ENCODE measurements at regions not wholly inside any gene's neighbourhood (a gene's known extent, or its start where the extent isn't known, plus 50 kb on each side); places are given as distances from the start of the nearest gene placed in this dataset.

DNA sequence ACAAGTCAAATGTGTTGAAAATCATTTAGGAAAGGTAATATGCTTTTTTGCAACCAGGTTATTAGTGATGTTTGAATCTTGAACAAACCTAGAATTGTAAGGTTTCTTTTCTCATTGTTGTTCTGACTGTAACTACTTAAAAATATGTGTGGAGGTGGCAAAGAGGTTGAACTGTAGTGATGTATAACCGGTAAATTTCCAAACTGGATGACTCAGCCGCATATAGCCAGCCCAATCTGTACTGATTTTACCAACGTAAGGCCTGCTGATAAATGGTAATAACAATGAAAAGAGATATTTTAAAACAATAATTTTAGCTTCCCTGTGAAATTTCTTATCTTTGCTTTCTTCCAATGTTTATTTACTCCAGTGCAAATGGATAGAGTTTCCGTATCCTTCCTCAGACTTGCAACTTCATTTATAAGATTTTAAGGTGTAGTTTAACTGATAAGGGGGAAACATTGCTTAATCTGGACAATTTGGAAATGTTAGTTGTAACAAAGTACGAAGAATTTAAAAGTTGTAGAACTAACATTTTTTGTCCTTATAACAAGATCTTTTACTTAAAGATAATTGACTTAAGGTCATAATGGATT is 1170.4 kb upstream of the ZEB2 start:
- DNase-seq = no peak

- no peak for DNase-seq
Measured at GRCh38 chr2:145689277-145689676, 1169.4 kb upstream of the ZEB2 start.

DNA sequence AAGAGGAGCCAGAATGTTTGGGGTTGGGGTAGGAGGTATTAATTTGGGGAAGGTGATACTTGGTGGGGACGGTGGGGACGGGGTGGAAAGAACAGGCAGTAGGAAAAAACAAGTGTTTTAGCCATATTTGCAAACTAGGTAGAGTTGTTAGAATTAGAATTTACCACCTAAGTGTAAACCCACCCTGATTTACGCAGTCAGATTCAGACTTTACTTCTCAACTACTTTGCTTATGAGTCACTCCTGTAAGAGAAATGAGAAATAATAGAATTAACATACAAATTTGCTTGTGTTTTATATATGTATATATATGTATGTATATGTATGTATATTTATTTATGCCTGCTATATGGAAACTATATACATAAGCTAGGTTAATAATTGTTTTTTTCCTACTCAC is 1168.2 kb upstream of the ZEB2 start:
- no peak for DNase-seq

GRCh38 chr2:145687442-145688134 is 1167.7 kb upstream of the ZEB2 start:
- no peak for DNase-seq

GRCh38 chr2:145685383-145686050 is 1165.6 kb upstream of the ZEB2 start:
- DNase-seq = no peak

DNA sequence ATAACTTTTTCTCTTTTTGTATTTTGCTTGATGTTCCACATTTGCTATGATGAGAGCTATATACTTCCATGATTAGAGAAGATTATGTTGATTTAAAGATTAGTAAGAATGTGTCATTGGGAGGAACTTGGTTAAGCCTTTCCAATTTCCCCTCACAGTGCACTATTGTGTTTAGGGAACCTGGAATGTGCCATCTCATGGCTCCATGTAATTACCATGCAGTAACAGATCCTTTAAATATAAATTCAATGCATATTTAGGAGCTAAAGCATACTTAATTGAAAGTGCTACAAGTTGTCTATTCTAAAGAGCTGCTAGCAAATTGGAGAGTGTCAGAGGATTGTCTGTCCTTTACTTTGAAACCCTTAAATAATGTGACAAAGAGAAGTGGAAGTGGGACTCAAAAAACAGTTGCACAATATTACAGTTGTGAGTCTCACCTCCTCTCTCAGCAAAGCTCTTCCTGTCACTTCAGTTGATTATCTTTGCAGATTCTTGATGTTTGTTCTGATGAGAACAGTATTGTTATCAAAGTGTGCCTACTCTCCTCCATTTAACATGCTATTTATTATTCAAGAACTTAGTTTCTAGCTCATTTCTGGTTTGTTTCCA is 1162.7 kb upstream of the ZEB2 start:
- no peak for DNase-seq

- DNase-seq = no peak
Measured at GRCh38 chr2:145680276-145680675, 1160.4 kb upstream of the ZEB2 start.

DNA sequence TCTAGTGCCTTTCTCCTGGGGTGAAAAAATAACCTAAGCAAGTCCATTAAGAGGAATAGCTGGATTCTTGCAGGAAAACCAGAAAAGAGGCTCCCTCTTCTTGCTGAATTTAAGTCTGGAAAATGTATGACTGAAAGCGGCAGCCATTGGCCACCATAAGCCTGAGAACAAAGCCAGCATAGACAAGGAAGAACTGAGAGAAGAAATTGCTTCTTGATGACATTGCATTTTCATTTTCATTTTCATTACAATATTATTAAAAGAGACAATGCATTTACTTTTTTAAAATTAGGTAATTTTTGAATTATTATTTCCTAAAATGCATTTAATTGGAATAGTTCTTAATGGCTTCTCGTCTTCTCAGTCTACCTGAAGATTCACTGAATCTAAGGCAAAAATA is 1157.5 kb upstream of the ZEB2 start:
- no peak for DNase-seq

GRCh38 chr2:145674705-145675104 is 1154.8 kb upstream of the ZEB2 start:
- no peak for DNase-seq

- no peak for DNase-seq
Measured at GRCh38 chr2:145669301-145669700, 1149.4 kb upstream of the ZEB2 start.

DNA sequence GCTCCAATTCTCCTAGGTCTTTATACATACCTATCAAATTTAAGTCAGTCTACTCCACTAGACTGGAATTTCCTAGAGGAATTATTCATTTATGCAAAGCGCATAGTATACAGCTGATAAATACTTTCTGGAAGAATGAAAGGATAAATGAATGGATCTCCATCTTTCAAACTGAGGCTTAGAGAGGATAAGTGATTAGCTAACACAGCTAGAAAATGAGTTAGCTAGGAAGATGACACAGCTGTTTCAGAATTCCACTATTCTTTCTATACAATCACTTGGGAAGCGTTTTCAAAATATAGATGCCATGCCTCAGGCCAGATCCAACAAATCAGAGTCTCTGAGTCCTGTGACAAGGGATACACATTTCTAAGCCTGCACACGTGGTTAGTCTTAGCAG is 1146.6 kb upstream of the ZEB2 start:
- DNase-seq = no peak

GRCh38 chr2:145657265-145657664 is 1137.3 kb upstream of the ZEB2 start:
- DNase-seq = no peak

DNA sequence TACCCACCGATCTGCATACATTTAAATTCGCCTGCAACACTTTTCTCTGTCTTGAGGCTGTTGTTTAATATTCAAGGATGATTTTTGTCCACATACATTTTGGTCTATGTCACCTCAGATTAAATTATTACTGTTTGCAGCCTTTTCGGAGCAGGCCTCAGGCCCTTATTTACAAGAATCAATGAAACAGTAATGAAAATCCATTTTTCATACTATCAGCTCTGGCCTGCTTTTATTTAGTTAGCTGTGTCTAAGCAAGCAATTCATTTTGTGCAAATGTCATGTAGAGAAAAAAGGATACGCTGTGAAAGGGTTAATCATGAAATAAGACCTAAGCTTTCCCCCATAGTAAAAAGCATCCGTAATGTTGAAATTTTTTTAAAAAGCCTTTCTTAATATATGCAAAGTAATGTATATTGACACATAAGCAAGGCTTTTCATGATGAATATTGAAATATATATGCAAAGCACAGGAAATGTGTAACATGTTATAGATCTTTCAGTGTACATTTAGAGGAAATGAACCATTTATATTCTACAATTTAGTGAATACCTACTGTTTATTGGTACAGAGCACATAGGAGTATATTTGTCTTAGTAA is 1135.3 kb upstream of the ZEB2 start:
- no peak for DNase-seq

GRCh38 chr2:145654746-145655145 is 1134.8 kb upstream of the ZEB2 start:
- DNase-seq = no peak

- no peak for DNase-seq
Measured at GRCh38 chr2:145654156-145654555, 1134.2 kb upstream of the ZEB2 start.

DNA sequence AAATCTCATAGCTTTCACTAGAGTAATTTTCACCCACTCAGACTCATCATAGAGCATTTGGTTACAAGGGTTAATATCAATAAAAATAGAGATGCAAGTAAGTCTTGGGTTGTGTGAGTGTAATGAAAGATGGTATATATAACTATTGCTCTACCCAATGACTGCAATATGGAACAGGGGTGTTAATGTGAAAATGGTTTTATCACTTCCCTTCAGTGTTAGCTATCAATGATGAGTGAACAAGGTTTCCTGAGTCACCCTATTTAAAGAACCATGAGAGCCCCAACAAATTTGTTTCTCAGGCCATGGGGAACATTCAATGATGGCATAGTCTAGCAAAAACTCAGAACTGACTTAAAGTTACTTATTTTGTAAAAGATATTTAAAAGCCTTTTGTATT is 1133.6 kb upstream of the ZEB2 start:
- no peak for DNase-seq

GRCh38 chr2:145652571-145653545 is 1132.9 kb upstream of the ZEB2 start:
- DNase-seq = no peak

DNA sequence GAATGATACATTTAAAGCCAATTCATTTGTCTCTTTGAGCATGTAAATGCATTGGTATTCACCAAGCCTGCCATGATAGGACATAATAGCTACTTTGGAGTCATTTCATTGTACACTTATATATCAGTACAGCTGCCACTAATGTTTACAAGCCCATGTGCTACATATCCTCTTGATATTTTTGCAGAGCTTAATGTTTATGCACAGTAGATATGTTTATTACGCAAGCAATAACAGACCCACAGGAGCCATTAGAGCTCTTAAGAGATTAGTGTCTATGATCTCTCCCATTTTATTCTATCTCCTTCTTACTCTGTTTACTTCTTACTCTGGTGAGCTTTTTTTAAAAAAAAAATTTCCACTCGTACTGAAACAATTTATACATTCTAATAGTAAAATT is 1132.1 kb upstream of the ZEB2 start:
- DNase-seq = no peak

GRCh38 chr2:145650226-145650625 is 1130.3 kb upstream of the ZEB2 start:
- DNase-seq = no peak

- DNase-seq = no peak
Measured at GRCh38 chr2:145649061-145649460, 1129.1 kb upstream of the ZEB2 start.

- DNase-seq = no peak
Measured at GRCh38 chr2:145644820-145645302, 1124.9 kb upstream of the ZEB2 start.

- no peak for DNase-seq
Measured at GRCh38 chr2:145638675-145639074, 1118.8 kb upstream of the ZEB2 start.
